GM12873 (cell line): ENCODE measurements at regions not wholly inside any gene's neighbourhood (a gene's known extent, or its start where the extent isn't known, plus 50 kb on each side); places are given as distances from the start of the nearest gene placed in this dataset.

Experiments used
- CTCF ChIP-seq: IDR thresholded peaks from 2 replicates; pipeline ENCODE4 v1.5.1; 2012; ENCODE audit warnings: low read depth, mild to moderate bottlenecking, moderate library complexity, low read length, control low read depth; ENCODE audit not compliant: insufficient read depth; ENCODE audit errors: missing control alignments

- no peak for TF ChIP-seq CTCF
These were observed 313.4 kb upstream of the IL12A start for GRCh38 chr3:159675285-159675684.

GRCh38 chr3:159679900-159680299 is 308.7 kb upstream of the IL12A start:
- no peak for TF ChIP-seq CTCF

- no peak for TF ChIP-seq CTCF
These were observed 302.8 kb upstream of the IL12A start for GRCh38 chr3:159685801-159686200.

- TF ChIP-seq CTCF, result no peak
These were observed 295.4 kb upstream of the IL12A start for GRCh38 chr3:159693226-159693625.

- TF ChIP-seq CTCF, result no peak
These were observed 276.9 kb upstream of the IL12A start for GRCh38 chr3:159711560-159712333.

GRCh38 chr3:159721324-159721723 is 267.3 kb upstream of the IL12A start:
- no peak for TF ChIP-seq CTCF

- no peak for TF ChIP-seq CTCF
These were observed 265.3 kb upstream of the IL12A start for GRCh38 chr3:159723295-159723694.
